ENCODE measurements at regions not wholly inside any gene's neighbourhood (a gene's known extent, or its start where the extent isn't known, plus 50 kb on each side); places are given as distances from the start of the nearest gene placed in this dataset.

- TF ChIP-seq, protein P1, sequence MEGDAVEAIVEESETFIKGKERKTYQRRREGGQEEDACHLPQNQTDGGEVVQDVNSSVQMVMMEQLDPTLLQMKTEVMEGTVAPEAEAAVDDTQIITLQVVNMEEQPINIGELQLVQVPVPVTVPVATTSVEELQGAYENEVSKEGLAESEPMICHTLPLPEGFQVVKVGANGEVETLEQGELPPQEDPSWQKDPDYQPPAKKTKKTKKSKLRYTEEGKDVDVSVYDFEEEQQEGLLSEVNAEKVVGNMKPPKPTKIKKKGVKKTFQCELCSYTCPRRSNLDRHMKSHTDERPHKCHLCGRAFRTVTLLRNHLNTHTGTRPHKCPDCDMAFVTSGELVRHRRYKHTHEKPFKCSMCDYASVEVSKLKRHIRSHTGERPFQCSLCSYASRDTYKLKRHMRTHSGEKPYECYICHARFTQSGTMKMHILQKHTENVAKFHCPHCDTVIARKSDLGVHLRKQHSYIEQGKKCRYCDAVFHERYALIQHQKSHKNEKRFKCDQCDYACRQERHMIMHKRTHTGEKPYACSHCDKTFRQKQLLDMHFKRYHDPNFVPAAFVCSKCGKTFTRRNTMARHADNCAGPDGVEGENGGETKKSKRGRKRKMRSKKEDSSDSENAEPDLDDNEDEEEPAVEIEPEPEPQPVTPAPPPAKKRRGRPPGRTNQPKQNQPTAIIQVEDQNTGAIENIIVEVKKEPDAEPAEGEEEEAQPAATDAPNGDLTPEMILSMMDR (IDR thresholded peaks at IDR 0.05): no peak
- no peak for TF ChIP-seq POLR2AphosphoS5 (IDR thresholded peaks at IDR 0.05)
Observed at GRCh38 chr18:42338683-42339082, 383.6 kb downstream of the PIK3C3 start.
